GM21367 (cell line): ENCODE measurements at regions not wholly inside any gene's neighbourhood (a gene's known extent, or its start where the extent isn't known, plus 50 kb on each side); places are given as distances from the start of the nearest gene placed in this dataset.

Experiments
- ATAC-seq: cut with Tn5 transposase; IDR thresholded peaks from one replicate; pipeline ENCODE4 v1.9.1; 2021; ENCODE audit not compliant: unreplicated experiment

- ATAC-seq = no peak
Measured at GRCh38 chr13:40484101-40484800, 182.2 kb downstream of the FOXO1 start.

GRCh38 chr13:40484974-40485373 is 181.5 kb downstream of the FOXO1 start:
- ATAC-seq = no peak

GRCh38 chr13:40485611-40486517 is 180.6 kb downstream of the FOXO1 start:
- ATAC-seq = no peak

GRCh38 chr13:40486518-40487163 is 179.8 kb downstream of the FOXO1 start:
- no peak for ATAC-seq

- ATAC-seq = no peak
Measured at GRCh38 chr13:40488869-40489391, 177.5 kb downstream of the FOXO1 start.

- ATAC-seq = no peak
Measured at GRCh38 chr13:40490086-40490758, 176.2 kb downstream of the FOXO1 start.

- ATAC-seq = no peak
Measured at GRCh38 chr13:40492511-40492910, 173.9 kb downstream of the FOXO1 start.

GRCh38 chr13:40494513-40494912 is 171.9 kb downstream of the FOXO1 start:
- no peak for ATAC-seq

- ATAC-seq = no peak
Measured at GRCh38 chr13:40494946-40495620, 171.4 kb downstream of the FOXO1 start.

GRCh38 chr13:40495621-40496001 is 170.8 kb downstream of the FOXO1 start:
- ATAC-seq = no peak

GRCh38 chr13:40496035-40496810 is 170.2 kb downstream of the FOXO1 start:
- ATAC-seq = no peak

- ATAC-seq = no peak
Measured at GRCh38 chr13:40498461-40498860, 168.0 kb downstream of the FOXO1 start.

GRCh38 chr13:40502236-40502635 is 164.2 kb downstream of the FOXO1 start:
- no peak for ATAC-seq

- ATAC-seq = no peak
Measured at GRCh38 chr13:40503011-40503410, 163.4 kb downstream of the FOXO1 start.

- ATAC-seq = no peak
Measured at GRCh38 chr13:40503966-40504591, 162.4 kb downstream of the FOXO1 start.

- no peak for ATAC-seq
Measured at GRCh38 chr13:40504641-40505040, 161.8 kb downstream of the FOXO1 start.

GRCh38 chr13:40505196-40505595 is 161.2 kb downstream of the FOXO1 start:
- ATAC-seq = no peak
